ENCODE measurements at regions not wholly inside any gene's neighbourhood (a gene's known extent, or its start where the extent isn't known, plus 50 kb on each side); places are given as distances from the start of the nearest gene placed in this dataset.

DNA sequence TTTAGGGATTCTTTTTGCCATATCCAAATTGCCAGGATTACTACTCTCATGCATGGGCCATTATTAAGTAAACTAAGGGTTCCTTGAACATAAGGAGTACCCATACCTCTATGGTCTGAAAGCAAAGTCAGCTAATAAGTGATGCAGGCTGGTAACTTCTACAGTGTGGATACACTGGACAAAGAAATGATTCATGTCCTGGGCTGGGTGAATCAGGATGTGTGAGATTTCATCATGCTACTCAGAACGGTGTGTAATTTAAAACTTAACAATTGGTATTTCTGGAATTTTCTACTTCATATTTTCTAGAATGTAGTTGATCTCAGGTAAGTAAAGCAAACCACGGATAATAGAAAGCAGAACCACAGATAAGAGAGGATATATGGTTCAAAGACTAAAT lies 428.8 kb downstream of the CHSY3 start:
- TF ChIP-seq ZNF274 (IDR thresholded peaks at IDR 0.05; ENCODE audit: low read depth, low read length) (no peak), YY1 (IDR thresholded peaks at IDR 0.05; ENCODE audit: insufficient read depth, insufficient read length) (no peak), SUZ12 (IDR thresholded peaks at IDR 0.05; ENCODE audit: extremely low read depth, insufficient read depth, insufficient read length) (no peak)

Data from NT2/D1 (cell line).